ENCODE measurements at regions not wholly inside any gene's neighbourhood (a gene's known extent, or its start where the extent isn't known, plus 50 kb on each side); places are given as distances from the start of the nearest gene placed in this dataset.

GRCh38 chr1:201749059-201749690 is 79.8 kb upstream of the IPO9 start:
- H3K4me1 ChIP-seq (replicated peaks in 1 of 2): peaks cover 0 to 12% of the 10 kb centered on the region in 2 donors
- intact Hi-C loops (cut with DNase I): no loop called here
- TF ChIP-seq POLR2A (IDR thresholded peaks at IDR 0.05) (no peak), CTCF (IDR thresholded peaks at IDR 0.05) (no peak)

GRCh38 chr1:201750120-201750519 is 78.8 kb upstream of the IPO9 start:
- Histone ChIP-seq H3K4me3 (no peak overlapping the region), H3K4me1 (replicated peaks in 1 of 2) (peaks cover 0 to 19% of the 10 kb centered on the region in 2 donors), H3K9me3 (replicated peaks in 1 of 3) (no peaks in the 10 kb centered on the region), H3K27ac (peak overlapping the region in 1 of 5 donors; percentile 39), H3K27me3 (no peaks in the 10 kb centered on the region), H3K36me3 (replicated peaks in 1 of 2) (no peaks in the 10 kb centered on the region)
- intact Hi-C loops (cut with DNase I): no loop called here
- DNase-seq: no peak
- 45 to 58% (median 51%) methylated on average over 3 of the region's 3 CpGs for WGBS, 4 donors
- TF ChIP-seq POLR2A (IDR thresholded peaks at IDR 0.05): no peak

More at GRCh38 chr1:201749059-201749690, 79.8 kb upstream of the IPO9 start:
- Histone ChIP-seq H3K9me3 (replicated peaks in 1 of 3) (no peaks in the 10 kb centered on the region), H3K36me3 (replicated peaks in 1 of 2) (no peaks in the 10 kb centered on the region), H3K27ac (peak overlapping the region in 1 of 5 donors; percentile 16), H3K27me3 (no peaks in the 10 kb centered on the region), H3K4me3 (no peak overlapping the region)
- DNase-seq: no peak
- WGBS, 4 donors: 74 to 86% (median 78%) methylated on average over 6 of the region's 6 CpGs

GRCh38 chr1:201750934-201751333 is 78.0 kb upstream of the IPO9 start:
- peak overlapping the region in 2 of 5 donors; percentile 1 to 51 for H3K27ac ChIP-seq
- no peak for TF ChIP-seq POLR2A (IDR thresholded peaks at IDR 0.05)
- no peak for TF ChIP-seq CTCF (IDR thresholded peaks at IDR 0.05)
- 48 to 62% (median 58%) methylated on average over 1 of the region's 1 CpG for WGBS, 4 donors
- no peaks in the 10 kb centered on the region for H3K27me3 ChIP-seq
- no peaks in the 10 kb centered on the region for H3K9me3 ChIP-seq (replicated peaks in 1 of 3)
- H3K4me1 ChIP-seq (replicated peaks in 1 of 2): peaks cover 0 to 23% of the 10 kb centered on the region in 2 donors
- intact Hi-C loops (cut with DNase I): no loop called here
- no peak overlapping the region for H3K4me3 ChIP-seq
- H3K36me3 ChIP-seq (replicated peaks in 1 of 2): no peaks in the 10 kb centered on the region
- no peak for DNase-seq

GRCh38 chr1:201751872-201752271 is 77.1 kb upstream of the IPO9 start:
- Histone ChIP-seq H3K4me1 (replicated peaks in 1 of 2) (peaks cover 0 to 29% of the 10 kb centered on the region in 2 donors), H3K36me3 (replicated peaks in 1 of 2) (no peaks in the 10 kb centered on the region), H3K9me3 (replicated peaks in 1 of 3) (no peaks in the 10 kb centered on the region), H3K4me3 (no peak overlapping the region), H3K27ac (no peak overlapping the region), H3K27me3 (no peaks in the 10 kb centered on the region)
- intact Hi-C loops (cut with DNase I): no loop called here
- 63 to 79% (median 72%) methylated on average over 4 of the region's 4 CpGs for WGBS, 4 donors
- TF ChIP-seq CTCF (IDR thresholded peaks at IDR 0.05) (no peak), POLR2A (IDR thresholded peaks at IDR 0.05) (no peak)
- DNase-seq: no peak

- Histone ChIP-seq H3K4me1 (replicated peaks in 1 of 2) (peaks cover 0 to 29% of the 10 kb centered on the region in 2 donors), H3K27me3 (no peaks in the 10 kb centered on the region), H3K4me3 (no peak overlapping the region), H3K9me3 (replicated peaks in 1 of 3) (no peaks in the 10 kb centered on the region), H3K27ac (no peak overlapping the region), H3K36me3 (replicated peaks in 1 of 2) (no peaks in the 10 kb centered on the region)
- no peak for TF ChIP-seq POLR2A (IDR thresholded peaks at IDR 0.05)
- DNase-seq: no peak
- intact Hi-C loops (cut with DNase I): no loop called here
- 85 to 93% (median 89%) methylated on average over 2 of the region's 2 CpGs for WGBS, 4 donors
Measured at GRCh38 chr1:201752333-201752732, 76.6 kb upstream of the IPO9 start.
